ENCODE measurements at regions not wholly inside any gene's neighbourhood (a gene's known extent, or its start where the extent isn't known, plus 50 kb on each side); places are given as distances from the start of the nearest gene placed in this dataset.

- no peak overlapping the region for H3K4me3 ChIP-seq
- no peak for DNase-seq (ENCODE audit: low spot score in 2 of 2)
- intact Hi-C loops (cut with DNase I; ENCODE audit: low total_unique reads) = no loop called here
- peaks cover 0 to 6% of the 10 kb centered on the region in 2 donors for H3K9me3 ChIP-seq
- TF ChIP-seq, protein P1, sequence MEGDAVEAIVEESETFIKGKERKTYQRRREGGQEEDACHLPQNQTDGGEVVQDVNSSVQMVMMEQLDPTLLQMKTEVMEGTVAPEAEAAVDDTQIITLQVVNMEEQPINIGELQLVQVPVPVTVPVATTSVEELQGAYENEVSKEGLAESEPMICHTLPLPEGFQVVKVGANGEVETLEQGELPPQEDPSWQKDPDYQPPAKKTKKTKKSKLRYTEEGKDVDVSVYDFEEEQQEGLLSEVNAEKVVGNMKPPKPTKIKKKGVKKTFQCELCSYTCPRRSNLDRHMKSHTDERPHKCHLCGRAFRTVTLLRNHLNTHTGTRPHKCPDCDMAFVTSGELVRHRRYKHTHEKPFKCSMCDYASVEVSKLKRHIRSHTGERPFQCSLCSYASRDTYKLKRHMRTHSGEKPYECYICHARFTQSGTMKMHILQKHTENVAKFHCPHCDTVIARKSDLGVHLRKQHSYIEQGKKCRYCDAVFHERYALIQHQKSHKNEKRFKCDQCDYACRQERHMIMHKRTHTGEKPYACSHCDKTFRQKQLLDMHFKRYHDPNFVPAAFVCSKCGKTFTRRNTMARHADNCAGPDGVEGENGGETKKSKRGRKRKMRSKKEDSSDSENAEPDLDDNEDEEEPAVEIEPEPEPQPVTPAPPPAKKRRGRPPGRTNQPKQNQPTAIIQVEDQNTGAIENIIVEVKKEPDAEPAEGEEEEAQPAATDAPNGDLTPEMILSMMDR (IDR thresholded peaks at IDR 0.05) = no peak
- TF ChIP-seq POLR2A (IDR thresholded peaks at IDR 0.05) (no peak), POLR2AphosphoS5 (IDR thresholded peaks at IDR 0.05) (no peak)
- H3K4me1 ChIP-seq = no peaks in the 10 kb centered on the region
- H3K27ac ChIP-seq = no peak overlapping the region
- no peaks in the 10 kb centered on the region for H3K36me3 ChIP-seq
- no peaks in the 10 kb centered on the region for H3K27me3 ChIP-seq
Measured at GRCh38 chr20:52016022-52016421, 175.6 kb downstream of the ZFP64 start.

- H3K36me3 ChIP-seq = no peaks in the 10 kb centered on the region
- DNase-seq (ENCODE audit: low spot score in 2 of 2) = no peak
- H3K4me1 ChIP-seq = no peaks in the 10 kb centered on the region
- H3K27me3 ChIP-seq = no peaks in the 10 kb centered on the region
- TF ChIP-seq POLR2AphosphoS5 (IDR thresholded peaks at IDR 0.05) (no peak), POLR2A (IDR thresholded peaks at IDR 0.05) (no peak)
- TF ChIP-seq, protein P1 (IDR thresholded peaks at IDR 0.05) = no peak
- H3K9me3 ChIP-seq = peaks cover 5 to 12% of the 10 kb centered on the region in 2 donors
- no peak overlapping the region for H3K4me3 ChIP-seq
- intact Hi-C loops (cut with DNase I; ENCODE audit: low total_unique reads) = no loop called here
- H3K27ac ChIP-seq = no peak overlapping the region
Measured at GRCh38 chr20:52015155-52015554, 176.4 kb downstream of the ZFP64 start.

DNA sequence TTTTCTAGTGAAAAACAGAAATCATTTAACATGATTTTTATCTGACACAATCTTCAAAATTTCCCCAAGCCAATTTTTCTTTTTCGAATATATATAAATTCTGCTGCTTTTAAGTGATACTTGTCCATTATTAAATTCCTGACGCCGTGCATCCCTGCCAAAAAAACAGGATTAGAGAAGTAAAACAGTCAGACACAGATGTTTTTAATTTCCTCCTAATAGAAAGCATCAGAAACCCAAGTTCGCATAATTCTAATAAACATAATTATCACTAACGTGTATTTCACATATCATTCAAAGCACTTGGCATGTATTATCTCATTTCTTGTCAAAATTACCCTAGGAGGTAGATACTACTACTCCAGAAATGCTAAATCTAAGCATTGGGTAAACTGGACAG lies 179.5 kb downstream of the ZFP64 start:
- no peaks in the 10 kb centered on the region for H3K4me1 ChIP-seq
- intact Hi-C loops (cut with DNase I; ENCODE audit: low total_unique reads) = no loop called here
- DNase-seq (ENCODE audit: low spot score in 2 of 2) = no peak
- no peaks in the 10 kb centered on the region for H3K36me3 ChIP-seq
- no peak for TF ChIP-seq POLR2A (IDR thresholded peaks at IDR 0.05)
- TF ChIP-seq, protein P1 (IDR thresholded peaks at IDR 0.05) = no peak
- TF ChIP-seq POLR2AphosphoS5 (IDR thresholded peaks at IDR 0.05) = no peak
- H3K9me3 ChIP-seq = peaks cover 5 to 12% of the 10 kb centered on the region in 2 donors
- H3K27ac ChIP-seq = no peak overlapping the region
- H3K27me3 ChIP-seq = no peaks in the 10 kb centered on the region
- H3K4me3 ChIP-seq = no peak overlapping the region

DNA sequence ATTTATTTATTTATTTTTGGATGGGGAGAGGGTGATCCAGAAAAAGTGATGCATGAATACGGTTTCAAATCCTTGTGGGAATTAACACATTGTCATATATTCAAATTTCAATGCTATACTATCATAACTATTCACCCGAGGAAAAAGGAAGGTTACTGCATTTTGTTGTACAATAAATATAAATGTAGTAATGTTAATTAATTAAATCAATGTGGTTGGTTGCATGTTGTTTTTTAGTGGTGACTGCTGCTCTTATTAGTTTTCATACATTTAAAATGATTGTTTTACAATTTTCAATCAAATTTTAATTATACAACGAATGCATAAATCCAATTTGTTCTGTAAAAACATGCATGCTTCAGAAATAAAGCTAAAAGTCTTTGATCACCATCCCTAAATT lies 180.5 kb downstream of the ZFP64 start:
- TF ChIP-seq, protein P1 (IDR thresholded peaks at IDR 0.05) = no peak
- TF ChIP-seq POLR2AphosphoS5 (IDR thresholded peaks at IDR 0.05) = no peak
- intact Hi-C loops (cut with DNase I; ENCODE audit: low total_unique reads) = no loop called here
- peaks cover 5 to 12% of the 10 kb centered on the region in 2 donors for H3K9me3 ChIP-seq
- no peak for DNase-seq (ENCODE audit: low spot score in 2 of 2)
- no peaks in the 10 kb centered on the region for H3K4me1 ChIP-seq
- H3K4me3 ChIP-seq = no peak overlapping the region
- no peak overlapping the region for H3K27ac ChIP-seq
- no peaks in the 10 kb centered on the region for H3K36me3 ChIP-seq
- no peaks in the 10 kb centered on the region for H3K27me3 ChIP-seq

DNA sequence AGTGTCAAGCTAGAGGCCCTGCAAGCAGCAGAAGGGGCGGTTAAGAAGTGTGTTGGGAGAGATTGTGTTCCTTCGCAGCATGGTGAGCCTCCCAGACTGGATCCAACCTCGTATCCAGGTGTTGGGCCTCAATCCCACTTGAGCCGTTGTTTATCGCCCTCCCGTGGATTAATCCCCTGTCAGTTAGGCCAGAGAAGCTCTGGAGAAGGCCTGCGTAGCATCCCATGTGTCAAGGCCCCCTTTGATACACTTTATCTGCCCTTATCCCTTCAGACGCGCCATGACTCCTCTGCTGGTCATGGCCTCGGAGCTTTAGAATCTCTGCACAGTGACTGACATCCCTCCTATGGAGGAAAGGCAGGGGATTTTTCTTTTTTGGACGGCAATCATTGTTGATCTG lies 181.0 kb downstream of the ZFP64 start:
- intact Hi-C loops (cut with DNase I; ENCODE audit: low total_unique reads) = no loop called here
- H3K4me3 ChIP-seq = no peak overlapping the region
- H3K4me1 ChIP-seq = no peaks in the 10 kb centered on the region
- DNase-seq (ENCODE audit: low spot score in 2 of 2) = no peak
- TF ChIP-seq POLR2A (IDR thresholded peaks at IDR 0.05) = no peak
- no peak for TF ChIP-seq POLR2AphosphoS5 (IDR thresholded peaks at IDR 0.05)
- TF ChIP-seq, protein P1 (IDR thresholded peaks at IDR 0.05) = no peak
- H3K9me3 ChIP-seq = peaks cover 5 to 12% of the 10 kb centered on the region in 2 donors
- no peaks in the 10 kb centered on the region for H3K27me3 ChIP-seq
- no peaks in the 10 kb centered on the region for H3K36me3 ChIP-seq
- H3K27ac ChIP-seq = no peak overlapping the region
